Loucy (cell line): ENCODE measurements at regions not wholly inside any gene's neighbourhood (a gene's known extent, or its start where the extent isn't known, plus 50 kb on each side); places are given as distances from the start of the nearest gene placed in this dataset.

Source experiments
- H2AFZ ChIP-seq: fragments of 200-600 bp; sonication (generic); 2 replicates; pipeline ENCODE4 v1.6.0; 2016; ENCODE audit warnings: antibody characterized with exemption, mild to moderate bottlenecking, low read length, moderate library complexity
- H3F3A ChIP-seq: fragments of 200-600 bp; 2 replicates; pipeline ENCODE4 v1.6.0; 2016; ENCODE audit warnings: antibody characterized with exemption, low read depth, mild to moderate bottlenecking
- H3K27me3 ChIP-seq: fragments of 200-600 bp; sonication (generic); 2 replicates; pipeline ENCODE4 v1.6.1; 2014; ENCODE audit warnings: low read length, mild to moderate bottlenecking; ENCODE audit not compliant: insufficient read depth, poor library complexity, severe bottlenecking
- H3K36me3 ChIP-seq: fragments of 200-600 bp; sonication (generic); 2 replicates; pipeline ENCODE4 v1.6.1; 2016; ENCODE audit warnings: low read length; ENCODE audit not compliant: insufficient read depth
- H3K4me1 ChIP-seq: fragments of 200-600 bp; sonication (generic); 2 replicates; pipeline ENCODE4 v1.5.1; 2014; ENCODE audit warnings: low read length, mild to moderate bottlenecking; ENCODE audit not compliant: insufficient read depth, poor library complexity, severe bottlenecking
- H3K4me2 ChIP-seq: fragments of 200-600 bp; sonication (generic); 2 replicates; pipeline ENCODE4 v1.6.0; 2014; ENCODE audit warnings: antibody characterized with exemption, low read length, low read depth, mild to moderate bottlenecking; ENCODE audit not compliant: poor library complexity, severe bottlenecking
- H3K4me3 ChIP-seq: fragments of 200-600 bp; sonication (generic); 2 replicates; pipeline ENCODE4 v1.5.1; 2014; ENCODE audit warnings: low read length, mild to moderate bottlenecking, mixed read lengths; ENCODE audit not compliant: poor library complexity, severe bottlenecking
- H3K79me2 ChIP-seq: fragments of 200-600 bp; sonication (generic); 2 replicates; pipeline ENCODE4 v1.6.1; 2014; ENCODE audit warnings: low read length; ENCODE audit not compliant: insufficient read depth
- H3K9ac ChIP-seq: fragments of 200-600 bp; sonication (generic); 2 replicates; pipeline ENCODE4 v1.6.0; 2014; ENCODE audit warnings: mild to moderate bottlenecking, low read depth, low read length, moderate library complexity; ENCODE audit not compliant: poor library complexity, severe bottlenecking
- H3K9me2 ChIP-seq: fragments of 200-600 bp; sonication (generic); replicated peaks from 2 replicates; pipeline ENCODE4 v1.6.1; 2016; ENCODE audit warnings: low read depth, low read length, mixed read lengths
- H3K9me3 ChIP-seq: fragments of 200-600 bp; sonication (generic); 2 replicates; pipeline ENCODE4 v1.6.1; 2014; ENCODE audit warnings: mild to moderate bottlenecking, antibody characterized with exemption, low read length, low read depth; ENCODE audit not compliant: insufficient read depth
- H4K20me1 ChIP-seq: fragments of 200-600 bp; sonication (generic); 2 replicates; pipeline ENCODE4 v1.6.0; 2014; ENCODE audit warnings: antibody characterized with exemption, low read length, mild to moderate bottlenecking; ENCODE audit not compliant: insufficient read depth, poor library complexity, severe bottlenecking
- CTCF ChIP-seq: fragments of 200-600 bp; sonication (generic); conservative IDR thresholded peaks from 2 replicates; pipeline ENCODE4 v1.5.1; 2014; ENCODE audit warnings: mild to moderate bottlenecking, antibody characterized with exemption, low read length
- EZH2phosphoT487 ChIP-seq: fragments of 200-600 bp; IDR thresholded peaks from 2 replicates; pipeline ENCODE4 v1.6.1; 2018; ENCODE audit warnings: antibody characterized with exemption, mild to moderate bottlenecking, moderate library complexity, borderline replicate concordance

GRCh38 chr4:129345609-129346008 is 249.7 kb downstream of the C4orf33 start:
- no peaks in the 10 kb centered on the region for H3F3A ChIP-seq
- H3K79me2 ChIP-seq = no peaks in the 10 kb centered on the region
- H3K4me1 ChIP-seq = no peaks in the 10 kb centered on the region
- H3K4me2 ChIP-seq = no peak overlapping the region
- no peaks in the 10 kb centered on the region for H3K36me3 ChIP-seq
- TF ChIP-seq CTCF (no peak), EZH2phosphoT487 (no peak)
- H3K4me3 ChIP-seq = no peak overlapping the region
- H4K20me1 ChIP-seq = no peaks in the 10 kb centered on the region
- no peak overlapping the region for H2AFZ ChIP-seq
- H3K9me2 ChIP-seq = no peaks in the 10 kb centered on the region
- no peak overlapping the region for H3K9ac ChIP-seq
- H3K9me3 ChIP-seq = no peaks in the 10 kb centered on the region
- no peaks in the 10 kb centered on the region for H3K27me3 ChIP-seq

- Histone ChIP-seq H3K9me2 (no peaks in the 10 kb centered on the region), H3K27me3 (no peaks in the 10 kb centered on the region), H3F3A (no peaks in the 10 kb centered on the region), H3K4me1 (no peaks in the 10 kb centered on the region), H3K9ac (no peak overlapping the region), H3K9me3 (no peaks in the 10 kb centered on the region), H3K36me3 (no peaks in the 10 kb centered on the region), H3K4me2 (no peak overlapping the region), H3K79me2 (no peaks in the 10 kb centered on the region), H4K20me1 (no peaks in the 10 kb centered on the region), H3K4me3 (no peak overlapping the region), H2AFZ (no peak overlapping the region)
- TF ChIP-seq CTCF (no peak), EZH2phosphoT487 (no peak)
Measured at GRCh38 chr4:129346036-129346435, 250.1 kb downstream of the C4orf33 start.

GRCh38 chr4:129346734-129347133 is 250.8 kb downstream of the C4orf33 start:
- no peaks in the 10 kb centered on the region for H3K9me2 ChIP-seq
- no peaks in the 10 kb centered on the region for H3F3A ChIP-seq
- no peaks in the 10 kb centered on the region for H3K79me2 ChIP-seq
- H3K4me3 ChIP-seq = no peak overlapping the region
- no peaks in the 10 kb centered on the region for H3K9me3 ChIP-seq
- TF ChIP-seq EZH2phosphoT487 (no peak), CTCF (no peak)
- H4K20me1 ChIP-seq = no peaks in the 10 kb centered on the region
- no peak overlapping the region for H2AFZ ChIP-seq
- no peak overlapping the region for H3K4me2 ChIP-seq
- no peaks in the 10 kb centered on the region for H3K27me3 ChIP-seq
- no peaks in the 10 kb centered on the region for H3K36me3 ChIP-seq
- H3K4me1 ChIP-seq = no peaks in the 10 kb centered on the region
- no peak overlapping the region for H3K9ac ChIP-seq
